Large intestine (tissue), 3 donors: ENCODE measurements at regions not wholly inside any gene's neighbourhood (a gene's known extent, or its start where the extent isn't known, plus 50 kb on each side); places are given as distances from the start of the nearest gene placed in this dataset.
A peak's percentile ranks its signal among the peaks of the same experiment; 100 is the strongest.
"Not testable (repeated sequence)": the region's sequence is repeated elsewhere in the genome, so short reads cannot be mapped to it uniquely, and the experiment has no call there.

Experiments
- DNase-seq, 2 donors: peaks; one replicate each; pipeline versions ENCODE4 v3.0.0 to v3.0.0-alpha.2; 2013
- H3K27ac ChIP-seq: one replicate; pipeline ENCODE4 v1.5.1; 2013; ENCODE audit warnings: low read length
- H3K27me3 ChIP-seq: 2 replicates; pipeline ENCODE4 v1.6.1; 2013; ENCODE audit warnings: low read length; ENCODE audit not compliant: control insufficient read depth, insufficient read depth
- H3K36me3 ChIP-seq: 2 replicates; pipeline ENCODE4 v1.6.1; 2013; ENCODE audit warnings: low read length; ENCODE audit not compliant: control insufficient read depth, insufficient read depth
- H3K4me1 ChIP-seq: one replicate; pipeline ENCODE4 v1.6.1; 2013; ENCODE audit warnings: low read length; ENCODE audit not compliant: control insufficient read depth, insufficient read depth
- H3K4me3 ChIP-seq: one replicate; pipeline ENCODE4 v1.5.1; 2013; ENCODE audit warnings: low read length
- H3K9me3 ChIP-seq: one replicate; pipeline ENCODE4 v1.6.1; 2013; ENCODE audit warnings: mild to moderate bottlenecking, low read depth, low read length, moderate library complexity; ENCODE audit not compliant: control insufficient read depth
- WGBS: methylation state at CpG from one replicate; pipeline ENCODE4 v1.1.5; 2013; ENCODE audit warnings: low lambda C conversion rate; ENCODE audit not compliant: insufficient coverage; 5-methylcytosine and 5-hydroxymethylcytosine counted together

GRCh38 chr7:138249975-138250374 lies 173.7 kb downstream of the AKR1D1 start:
- no peak for DNase-seq
- WGBS: no CpG with 5 or more reads among the region's 4 CpGs
- peaks cover 4% of the 10 kb centered on the region for H3K4me1 ChIP-seq
- H3K27ac ChIP-seq: no peak overlapping the region
- no peaks in the 10 kb centered on the region for H3K36me3 ChIP-seq
- H3K9me3 ChIP-seq: peaks cover 13% of the 10 kb centered on the region
- no peaks in the 10 kb centered on the region for H3K27me3 ChIP-seq
- H3K4me3 ChIP-seq: no peak overlapping the region

GRCh38 chr7:138252666-138253065 lies 176.4 kb downstream of the AKR1D1 start:
- not testable (repeated sequence) for H3K27ac ChIP-seq, H3K27me3 ChIP-seq, H3K4me3 ChIP-seq, DNase-seq, H3K4me1 ChIP-seq, H3K36me3 ChIP-seq
- no CpG with 5 or more reads among the region's 5 CpGs for WGBS
- H3K9me3 ChIP-seq: peaks cover 25% of the 10 kb centered on the region

- no peak for DNase-seq
- no peaks in the 10 kb centered on the region for H3K27me3 ChIP-seq
- H3K4me1 ChIP-seq: peaks cover 11% of the 10 kb centered on the region
- 80% methylated on average over 3 of the region's 5 CpGs for WGBS
- H3K36me3 ChIP-seq: no peaks in the 10 kb centered on the region
- H3K4me3 ChIP-seq: no peak overlapping the region
- peaks cover 25% of the 10 kb centered on the region for H3K9me3 ChIP-seq
- H3K27ac ChIP-seq: no peak overlapping the region
Measured at GRCh38 chr7:138254444-138254843, 178.2 kb downstream of the AKR1D1 start.

GRCh38 chr7:138257459-138258196 lies 181.4 kb downstream of the AKR1D1 start:
- H3K27ac ChIP-seq: peak overlapping the region; percentile 79

GRCh38 chr7:138258197-138258559 lies 181.9 kb downstream of the AKR1D1 start:
- no CpG with 5 or more reads among the region's 3 CpGs for WGBS
- H3K4me1 ChIP-seq: peaks cover 11% of the 10 kb centered on the region
- H3K27me3 ChIP-seq: no peaks in the 10 kb centered on the region
- no peak overlapping the region for H3K4me3 ChIP-seq
- H3K9me3 ChIP-seq: peaks cover 28% of the 10 kb centered on the region
- no peaks in the 10 kb centered on the region for H3K36me3 ChIP-seq
- peak overlapping the region; percentile 72 for H3K27ac ChIP-seq
- no peak for DNase-seq

More at GRCh38 chr7:138257459-138258196, 181.4 kb downstream of the AKR1D1 start:
- no peak overlapping the region for H3K4me3 ChIP-seq
- WGBS: 64% methylated on average over 2 of the region's 10 CpGs
- peaks cover 28% of the 10 kb centered on the region for H3K9me3 ChIP-seq
- peaks cover 11% of the 10 kb centered on the region for H3K4me1 ChIP-seq
- no peaks in the 10 kb centered on the region for H3K27me3 ChIP-seq
- no peaks in the 10 kb centered on the region for H3K36me3 ChIP-seq
- DNase-seq: peak; percentile 90 to 96

GRCh38 chr7:138259675-138260074 lies 183.4 kb downstream of the AKR1D1 start:
- no peaks in the 10 kb centered on the region for H3K36me3 ChIP-seq
- no peak overlapping the region for H3K27ac ChIP-seq
- no peak for DNase-seq
- H3K4me3 ChIP-seq: no peak overlapping the region
- peaks cover 11% of the 10 kb centered on the region for H3K4me1 ChIP-seq
- no peaks in the 10 kb centered on the region for H3K27me3 ChIP-seq
- WGBS: no CpG with 5 or more reads among the region's 3 CpGs
- H3K9me3 ChIP-seq: peaks cover 24% of the 10 kb centered on the region

- no CpG with 5 or more reads among the region's 6 CpGs for WGBS
- no peaks in the 10 kb centered on the region for H3K9me3 ChIP-seq
Measured at GRCh38 chr7:138267934-138268333, 191.7 kb downstream of the AKR1D1 start.

GRCh38 chr7:138276891-138277290 lies 183.2 kb upstream of the TRIM24 start:
- Histone ChIP-seq H3K4me3 (no peak overlapping the region), H3K27me3 (no peaks in the 10 kb centered on the region), H3K4me1 (no peaks in the 10 kb centered on the region), H3K9me3 (no peaks in the 10 kb centered on the region), H3K27ac (no peak overlapping the region), H3K36me3 (no peaks in the 10 kb centered on the region)
- DNase-seq: no peak

More at GRCh38 chr7:138267934-138268333, 191.7 kb downstream of the AKR1D1 start:
- no peak for DNase-seq
- Histone ChIP-seq H3K4me1 (no peaks in the 10 kb centered on the region), H3K36me3 (no peaks in the 10 kb centered on the region), H3K27ac (no peak overlapping the region), H3K27me3 (no peaks in the 10 kb centered on the region), H3K4me3 (no peak overlapping the region)

GRCh38 chr7:138278601-138279000 lies 181.5 kb upstream of the TRIM24 start:
- Histone ChIP-seq H3K4me3 (no peak overlapping the region), H3K27me3 (no peaks in the 10 kb centered on the region), H3K9me3 (no peaks in the 10 kb centered on the region), H3K36me3 (no peaks in the 10 kb centered on the region), H3K4me1 (no peaks in the 10 kb centered on the region), H3K27ac (no peak overlapping the region)
- WGBS: no CpG with 5 or more reads among the region's 2 CpGs
- DNase-seq: no peak

- WGBS: 100% methylated on average over 3 of the region's 5 CpGs
- no peaks in the 10 kb centered on the region for H3K9me3 ChIP-seq
- H3K4me1 ChIP-seq: no peaks in the 10 kb centered on the region
- H3K36me3 ChIP-seq: no peaks in the 10 kb centered on the region
- DNase-seq: no peak
- no peak overlapping the region for H3K27ac ChIP-seq
- no peak overlapping the region for H3K4me3 ChIP-seq
- H3K27me3 ChIP-seq: no peaks in the 10 kb centered on the region
Measured at GRCh38 chr7:138282997-138283396, 177.1 kb upstream of the TRIM24 start.

- H3K27ac ChIP-seq: no peak overlapping the region
- peaks cover 5% of the 10 kb centered on the region for H3K9me3 ChIP-seq
- no CpG with 5 or more reads among the region's 1 CpG for WGBS
- no peaks in the 10 kb centered on the region for H3K4me1 ChIP-seq
- DNase-seq: no peak
- H3K36me3 ChIP-seq: no peaks in the 10 kb centered on the region
- no peak overlapping the region for H3K4me3 ChIP-seq
- no peaks in the 10 kb centered on the region for H3K27me3 ChIP-seq
Measured at GRCh38 chr7:138285129-138285528, 174.9 kb upstream of the TRIM24 start.
